K562 (cell line): ENCODE measurements at regions not wholly inside any gene's neighbourhood (a gene's known extent, or its start where the extent isn't known, plus 50 kb on each side); places are given as distances from the start of the nearest gene placed in this dataset.

Experiments
- ATAC-seq: fragments of 200-7000 bp; cut with Tn5 transposase; 3 replicates; pipeline ENCODE4 v1.9.1; 2020; ENCODE audit warnings: moderate library complexity
- BruUV-seq: library from RNA; stranded (reverse); fragments of 400-500 nt; replicated peaks from 2 replicates; lab custom pipeline; 2021; lab: Mats Ljungman, UMichigan
- CTCF ChIA-PET: fragments of 300-600 bp; formaldehyde crosslinking; extraction: SDS; loops from one replicate; lab custom pipeline; 2021; ENCODE audit warnings: low intra/inter-chr PET ratio; lab: Yijun Ruan, JAX
- POLR2A ChIA-PET: fragments of 300-600, 350-650 bp; sonication (Branson Sonifier 250); formaldehyde crosslinking; extraction: SDS; loops from one replicate; lab custom pipeline; 2021; ENCODE audit warnings: antibody characterized with exemption, inconsistent platforms; lab: Yijun Ruan, JAX
- DNase-seq, 4 experiments: peaks; one replicate each; pipeline versions ENCODE4 v3.0.0 to v3.0.0-alpha.2; 2011 to 2018; ENCODE audit warnings: low spot score in 3 of 4, mixed read lengths in 3 of 4; ENCODE audit errors: extremely low read depth in 1 of 4
- FAIRE-seq: peaks from 2 replicates; lab custom pipeline; 2011; peaks lifted over from hg19 to GRCh38; lab: Jason Lieb, UNC
- H2AFZ ChIP-seq: 2 replicates; pipeline ENCODE4 v1.6.0; 2011; ENCODE audit warnings: low read depth, low read length, control low read depth, inconsistent platforms
- H3K27ac ChIP-seq: fragments of 200-600 bp; 3 replicates; pipeline ENCODE4 v1.8.0; 2011; ENCODE audit warnings: low read depth, mild to moderate bottlenecking, control low read depth, inconsistent platforms, low read length, moderate library complexity, mixed read lengths; ENCODE audit errors: extremely low read depth
- H3K27me3 ChIP-seq, 2 experiments: fragments of 300-600 bp in 1 of 2; 2 replicates in 1 of 2; 3 replicates in 1 of 2; pipeline versions ENCODE4 v1.6.0 to v1.8.0; 2011; ENCODE audit warnings: inconsistent platforms in 2 of 2, low read length in 2 of 2, mild to moderate bottlenecking in 1 of 2, mixed read lengths in 1 of 2, moderate library complexity in 1 of 2; ENCODE audit not compliant: control insufficient read depth in 2 of 2, insufficient read depth in 2 of 2
- H3K36me3 ChIP-seq: fragments of 300-600 bp; 3 replicates; pipeline ENCODE4 v1.8.0; 2011; ENCODE audit warnings: mild to moderate bottlenecking, low read length, inconsistent platforms; ENCODE audit not compliant: control insufficient read depth, insufficient read depth
- H3K4me1 ChIP-seq, 2 experiments: fragments of 200-600 bp in 1 of 2; replicated peaks in 1 of 2; 2 replicates in 1 of 2; 3 replicates in 1 of 2; pipeline versions ENCODE4 v1.5.1 to v1.8.0; 2011; ENCODE audit warnings: inconsistent platforms in 2 of 2, low read length in 2 of 2, mild to moderate bottlenecking in 1 of 2, mixed read lengths in 1 of 2, moderate library complexity in 1 of 2; ENCODE audit not compliant: control insufficient read depth in 2 of 2, insufficient read depth in 2 of 2
- H3K4me2 ChIP-seq: 2 replicates; pipeline ENCODE4 v1.6.1; 2011; ENCODE audit warnings: low read length, control low read depth, inconsistent platforms, mixed read lengths; ENCODE audit not compliant: insufficient read depth
- H3K4me3 ChIP-seq: fragments of 200-600 bp; sonication (generic), shearing (Covaris generic); 2 replicates; pipeline ENCODE4 v1.5.1; 2016; ENCODE audit warnings: control low read depth, inconsistent platforms
- H3K79me2 ChIP-seq: fragments of 200-600 bp; 3 replicates; pipeline ENCODE4 v1.8.0; 2011; ENCODE audit warnings: low read length, inconsistent platforms; ENCODE audit not compliant: control insufficient read depth, insufficient read depth
- H3K9ac ChIP-seq, 2 experiments: 2 replicates each; pipeline versions ENCODE4 v1.6.0 to v1.6.1; 2011; ENCODE audit warnings: low read depth in 2 of 2, low read length in 2 of 2, control low read depth in 1 of 2, inconsistent platforms in 1 of 2, mild to moderate bottlenecking in 1 of 2, mixed read lengths in 1 of 2; ENCODE audit not compliant: insufficient read depth in 1 of 2
- H3K9me1 ChIP-seq: one replicate; pipeline ENCODE4 v1.6.0; 2011; ENCODE audit warnings: inconsistent platforms, mild to moderate bottlenecking, low read length, moderate library complexity; ENCODE audit not compliant: control insufficient read depth, insufficient read depth
- H3K9me3 ChIP-seq: replicated peaks from 2 replicates; pipeline ENCODE4 v1.5.1; 2011; ENCODE audit warnings: low read depth, low read length, inconsistent platforms; ENCODE audit not compliant: control insufficient read depth, insufficient read depth
- H4K20me1 ChIP-seq: replicated peaks from 2 replicates; pipeline ENCODE4 v1.6.1; 2011; ENCODE audit warnings: low read length, inconsistent platforms, mixed read lengths; ENCODE audit not compliant: control insufficient read depth, insufficient read depth
- BDP1 ChIP-seq: IDR thresholded peaks from 3 replicates; pipeline ENCODE4 v1.6.1; 2011; ENCODE audit not compliant: insufficient read length, insufficient read depth
- CHD1 ChIP-seq: fragments of 200-600 bp; sonication (generic); IDR thresholded peaks from one replicate; pipeline ENCODE4 v1.6.1; 2012; ENCODE audit warnings: mild to moderate bottlenecking, moderate library complexity, low read length, inconsistent platforms
- GATA2 ChIP-seq: sonication (generic); formaldehyde crosslinking; IDR thresholded peaks from 2 replicates; pipeline ENCODE4 v1.4.0; 2020; ENCODE audit warnings: mild to moderate bottlenecking, missing genetic modification reagents
- HDAC8 ChIP-seq: fragments of 450-650 bp; IDR thresholded peaks from 2 replicates; pipeline ENCODE4 v1.6.1; 2016; ENCODE audit warnings: mild to moderate bottlenecking, missing genetic modification characterization, moderate library complexity, missing compliant biosample characterization
- PHF8 ChIP-seq: fragments of 200-600 bp; sonication (generic); IDR thresholded peaks from 2 replicates; pipeline ENCODE4 v1.6.1; 2012; ENCODE audit warnings: mixed run types, mild to moderate bottlenecking, inconsistent platforms, low read length, moderate library complexity, borderline replicate concordance
- PRDM10 ChIP-seq: fragments of 450-650 bp; IDR thresholded peaks from 2 replicates; pipeline ENCODE4 v1.6.1; 2018; ENCODE audit not compliant: partially characterized antibody
- PTTG1 ChIP-seq: fragments of 450-650 bp; IDR thresholded peaks from 2 replicates; pipeline ENCODE4 v1.6.1; 2016; ENCODE audit warnings: low read depth, mild to moderate bottlenecking, missing genetic modification characterization, missing compliant biosample characterization
- SMC3 ChIP-seq: conservative IDR thresholded peaks from 2 replicates; pipeline ENCODE4 v1.6.1; 2011; ENCODE audit warnings: low read depth, low read length, improper control_type of control experiment; ENCODE audit not compliant: insufficient read depth
- STAT6 ChIP-seq: sonication (generic); formaldehyde crosslinking; IDR thresholded peaks from 2 replicates; pipeline ENCODE4 v1.8.1; 2023; ENCODE audit warnings: mild to moderate bottlenecking, missing genetic modification reagents
- ZC3H4 ChIP-seq: sonication (generic); formaldehyde crosslinking; IDR thresholded peaks from 2 replicates; pipeline ENCODE4 v1.9.0; 2021; ENCODE audit warnings: missing genetic modification reagents, borderline replicate concordance
- ZNF253 ChIP-seq: fragments of 250-450 bp; sonication (Bioruptor Pico); conservative IDR thresholded peaks from 2 replicates; pipeline ENCODE4 v1.6.1; 2021; ENCODE audit warnings: mild to moderate bottlenecking
- WGBS: fragments of 100-300 bp; shearing (Covaris generic); methylation state at CpG from one replicate; pipeline ENCODE4 v1.1.6; 2016; ENCODE audit warnings: low coverage, mixed read lengths; ENCODE audit not compliant: insufficient coverage; ENCODE audit errors: missing lambda C conversion rate; 5-methylcytosine and 5-hydroxymethylcytosine counted together
- in situ Hi-C: fragments of 300-500 bp; cut with MboI; formaldehyde crosslinking; loops from 4 replicates; pipeline ENCODE4 v1.15.0; 2018; ENCODE audit warnings: inconsistent platforms, mixed read lengths
- intact Hi-C: fragments of 100-400 bp; cut with micrococcal nuclease; formaldehyde crosslinking; loops from 2 replicates; pipeline ENCODE4 v1.14.2; 2022

DNA sequence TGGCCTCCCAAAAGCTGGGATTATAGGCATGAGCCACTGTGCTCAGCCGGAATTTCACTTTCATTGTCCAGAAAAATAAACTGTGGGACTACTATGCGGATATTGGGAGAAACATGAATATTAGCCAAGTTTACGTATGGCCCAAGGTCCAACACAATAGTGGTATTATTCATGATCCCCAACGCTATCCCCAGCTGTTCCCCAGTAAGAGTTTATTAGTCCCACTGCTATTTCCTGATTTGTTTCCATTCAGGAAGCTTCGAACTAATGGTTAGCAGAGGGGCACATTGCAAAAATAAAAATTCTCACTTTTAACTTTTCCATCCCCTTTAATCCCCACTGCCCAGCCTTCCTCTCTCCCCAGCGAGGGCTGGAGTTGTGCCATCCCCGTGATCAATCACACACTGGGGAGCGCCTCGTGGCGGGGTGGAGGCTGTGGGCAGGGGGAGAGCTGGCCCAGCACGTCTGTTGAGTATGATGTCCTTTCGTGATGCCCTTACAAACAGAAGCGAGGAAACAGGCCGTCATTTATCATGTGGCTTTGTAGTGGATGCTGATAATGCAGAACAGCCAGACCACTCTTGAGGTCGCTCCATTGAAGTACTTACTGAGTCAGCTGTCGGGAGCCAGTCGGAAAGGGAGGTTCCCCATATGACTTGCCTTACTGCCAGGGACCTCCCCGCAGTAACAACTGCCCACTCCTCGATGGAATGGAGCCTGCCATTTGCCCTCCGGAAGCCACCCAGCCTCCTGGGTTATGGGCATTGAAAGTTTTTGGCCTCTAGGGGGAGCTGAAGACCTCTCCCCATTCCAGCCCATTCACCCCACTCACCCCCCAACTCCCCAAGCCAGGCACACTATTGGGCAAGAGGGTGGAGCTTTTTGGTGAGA lies 117.0 kb downstream of the KDR start (continued):
- no peak for TF ChIP-seq PRDM10
- no peak for TF ChIP-seq GATA2 (CRISPR knock-in tag)
- 0 out of 2 replicates have a peak, but pooled peaks have one; percentile 5 for TF ChIP-seq SMC3

- no peak overlapping the region for H3K4me2 ChIP-seq
- no peaks in the 10 kb centered on the region for H3K9me1 ChIP-seq
- no peak overlapping the region for H3K4me3 ChIP-seq
- DNase-seq: no peak
- 0% methylated on average over 2 of the region's 2 CpGs for WGBS
- no peak for ATAC-seq
- no peak for FAIRE-seq
- H3K4me1 ChIP-seq: no peaks in the 10 kb centered on the region
- no peaks in the 10 kb centered on the region for H3K27me3 ChIP-seq
- H4K20me1 ChIP-seq: no peaks in the 10 kb centered on the region
- no peak overlapping the region for H3K27ac ChIP-seq
- CTCF ChIA-PET: no interaction called here
- in situ Hi-C loops (loop anchor here (10.0 kb wide), 1 partner anchor 729 kb away; no protein-coding TSS in a partner anchor), intact Hi-C loops (loop anchor here (5.0 kb wide), 1 partner anchor 316 kb away; no protein-coding TSS in a partner anchor)
- no peak for TF ChIP-seq HDAC8 (tag)
- no peak for TF ChIP-seq BDP1
- TF ChIP-seq CHD1: no peak
- TF ChIP-seq ZNF253 (CRISPR knock-in tag): no peak
- TF ChIP-seq PTTG1 (tag): no peak
- TF ChIP-seq STAT6 (CRISPR knock-in tag): no peak
- no peak for TF ChIP-seq ZC3H4 (CRISPR knock-in tag)
- TF ChIP-seq PHF8: no peak
- TF ChIP-seq, all 486 proteins: peak for 0
- H3K9ac ChIP-seq: no peak overlapping the region
- H3K79me2 ChIP-seq: no peaks in the 10 kb centered on the region
- no TSS peak for BruUV-seq
- no peak overlapping the region for H2AFZ ChIP-seq
- no peaks in the 10 kb centered on the region for H3K9me3 ChIP-seq
- H3K36me3 ChIP-seq: no peaks in the 10 kb centered on the region
- POLR2A ChIA-PET: no interaction called here
These were observed 119.5 kb downstream of the KDR start for GRCh38 chr4:55005910-55006309.
